GM23248 (cell line): ENCODE measurements at regions not wholly inside any gene's neighbourhood (a gene's known extent, or its start where the extent isn't known, plus 50 kb on each side); places are given as distances from the start of the nearest gene placed in this dataset.

ENCODE experiments used
- EZH2 ChIP-seq: fragments of 200-600 bp; sonication (generic); IDR thresholded peaks from 2 replicates; pipeline ENCODE4 v1.6.1; 2018; ENCODE audit warnings: antibody characterized with exemption, mild to moderate bottlenecking; ENCODE audit not compliant: insufficient read depth, poor library complexity, severe bottlenecking
- EZH2phosphoT487 ChIP-seq: fragments of 200-600 bp; sonication (generic); IDR thresholded peaks from 2 replicates; pipeline ENCODE4 v1.6.1; 2018; ENCODE audit warnings: antibody characterized with exemption, moderate library complexity, mild to moderate bottlenecking, low read depth; ENCODE audit not compliant: insufficient read depth

DNA sequence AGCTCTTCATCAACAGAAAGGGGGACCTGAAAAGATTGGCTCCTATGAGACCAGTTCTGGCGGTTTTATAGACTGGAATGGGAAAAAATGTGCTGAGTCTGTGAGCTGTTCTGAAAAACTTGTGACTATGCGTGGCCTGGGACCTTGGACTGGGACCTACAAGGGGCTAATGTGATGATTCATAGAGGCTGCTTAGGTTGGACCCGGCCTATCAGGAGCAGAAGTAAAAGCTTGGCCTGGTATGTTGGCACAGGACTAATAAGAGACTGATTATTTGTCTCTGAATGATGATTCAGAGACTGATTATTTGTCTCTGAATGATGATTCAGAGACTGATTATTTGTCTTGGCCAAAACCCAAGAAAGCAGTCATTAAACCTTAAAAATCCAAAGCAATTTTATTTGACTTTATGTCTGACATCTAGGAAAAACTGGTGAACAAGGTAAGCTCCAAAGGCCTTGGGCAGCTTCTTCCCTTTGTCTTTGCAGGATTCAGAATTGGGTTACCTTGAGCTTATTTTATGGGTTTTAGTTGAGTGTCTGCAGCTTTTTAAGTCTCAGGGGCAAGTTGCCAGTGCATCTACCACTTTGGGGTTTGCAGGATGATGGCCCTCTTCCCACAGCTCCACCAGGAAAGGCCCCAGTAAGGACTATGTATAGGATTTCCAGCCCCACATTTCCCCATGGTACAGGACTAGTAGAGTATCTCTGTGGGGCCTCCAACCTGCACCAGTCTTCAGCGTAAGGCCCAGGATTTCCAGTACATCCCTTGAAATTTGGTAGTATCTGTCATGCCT, 390.3 kb downstream of the KDM5D start:
- TF ChIP-seq EZH2 (no peak), EZH2phosphoT487 (no peak)
